HUES64 (cell line): ENCODE measurements at regions not wholly inside any gene's neighbourhood (a gene's known extent, or its start where the extent isn't known, plus 50 kb on each side); places are given as distances from the start of the nearest gene placed in this dataset.

Experiments used
- H3K27ac ChIP-seq: 2 replicates; pipeline ENCODE4 v1.7.0; 2013; ENCODE audit warnings: low read depth, low read length, inconsistent platforms
- H3K27me3 ChIP-seq: 2 replicates; pipeline ENCODE4 v1.6.1; 2013; ENCODE audit warnings: mild to moderate bottlenecking, low read length; ENCODE audit not compliant: insufficient read depth
- H3K36me3 ChIP-seq: 2 replicates; pipeline ENCODE4 v1.6.1; 2013; ENCODE audit warnings: mild to moderate bottlenecking, low read length; ENCODE audit not compliant: insufficient read depth
- H3K4me1 ChIP-seq: 2 replicates; pipeline ENCODE4 v1.6.1; 2013; ENCODE audit warnings: mild to moderate bottlenecking, low read length, moderate library complexity; ENCODE audit not compliant: insufficient read depth
- H3K4me3 ChIP-seq: 2 replicates; pipeline ENCODE4 v1.5.1; 2013; ENCODE audit warnings: mild to moderate bottlenecking, low read length, moderate library complexity
- H3K9ac ChIP-seq: 2 replicates; pipeline ENCODE4 v1.6.1; 2013; ENCODE audit warnings: mild to moderate bottlenecking, low read depth, low read length
- H3K9me3 ChIP-seq: 2 replicates; pipeline ENCODE4 v1.6.1; 2013; ENCODE audit warnings: low read depth, low read length; ENCODE audit not compliant: insufficient read depth
- WGBS: fragments of 150-250, 120-280 bp; methylation state at CpG from one replicate; pipeline ENCODE4 v1.1.7; 2013; ENCODE audit warnings: missing lambda C conversion rate; 5-methylcytosine and 5-hydroxymethylcytosine counted together

- Histone ChIP-seq H3K9me3 (no peaks in the 10 kb centered on the region), H3K4me1 (no peaks in the 10 kb centered on the region), H3K9ac (no peak overlapping the region), H3K4me3 (no peak overlapping the region), H3K27me3 (no peaks in the 10 kb centered on the region), H3K27ac (no peak overlapping the region), H3K36me3 (no peaks in the 10 kb centered on the region)
- 83% methylated on average over 12 of the region's 12 CpGs for WGBS
These were observed 184.2 kb upstream of the FOXQ1 start for GRCh38 chr6:1127597-1128288.

- no peaks in the 10 kb centered on the region for H3K27me3 ChIP-seq
- no peaks in the 10 kb centered on the region for H3K4me1 ChIP-seq
- H3K27ac ChIP-seq, result no peak overlapping the region
- no peak overlapping the region for H3K4me3 ChIP-seq
- no peaks in the 10 kb centered on the region for H3K36me3 ChIP-seq
- no peaks in the 10 kb centered on the region for H3K9me3 ChIP-seq
- 94% methylated on average over 9 of the region's 9 CpGs for WGBS
- no peak overlapping the region for H3K9ac ChIP-seq
These were observed 184.8 kb upstream of the FOXQ1 start for GRCh38 chr6:1127129-1127528.

- H3K27ac ChIP-seq, result no peak overlapping the region
- H3K9ac ChIP-seq, result no peak overlapping the region
- no peaks in the 10 kb centered on the region for H3K4me1 ChIP-seq
- H3K4me3 ChIP-seq, result no peak overlapping the region
- H3K9me3 ChIP-seq, result no peaks in the 10 kb centered on the region
- no peaks in the 10 kb centered on the region; the same call in 1 of the 2 replicates for H3K27me3 ChIP-seq
- H3K36me3 ChIP-seq, result no peaks in the 10 kb centered on the region
- WGBS, result 93% methylated on average over 7 of the region's 7 CpGs
These were observed 185.9 kb upstream of the FOXQ1 start for GRCh38 chr6:1126036-1126435.

- no peaks in the 10 kb centered on the region; the same call in 1 of the 2 replicates for H3K27me3 ChIP-seq
- H3K36me3 ChIP-seq, result no peaks in the 10 kb centered on the region
- no peak overlapping the region for H3K9ac ChIP-seq
- no peaks in the 10 kb centered on the region for H3K4me1 ChIP-seq
- H3K4me3 ChIP-seq, result no peak overlapping the region
- WGBS, result 95% methylated on average over 7 of the region's 8 CpGs
- H3K9me3 ChIP-seq, result no peaks in the 10 kb centered on the region
- no peak overlapping the region for H3K27ac ChIP-seq
These were observed 186.6 kb upstream of the FOXQ1 start for GRCh38 chr6:1125297-1125696.

GRCh38 chr6:1124885-1125284 lies 187.0 kb upstream of the FOXQ1 start:
- 84% methylated on average over 6 of the region's 6 CpGs for WGBS

GRCh38 chr6:1123386-1124375 lies 188.2 kb upstream of the FOXQ1 start:
- Histone ChIP-seq H3K9me3 (no peaks in the 10 kb centered on the region), H3K4me1 (no peaks in the 10 kb centered on the region), H3K9ac (no peak overlapping the region), H3K4me3 (no peak overlapping the region), H3K36me3 (no peaks in the 10 kb centered on the region), H3K27ac (no peak overlapping the region), H3K27me3 (no peaks in the 10 kb centered on the region; the same call in 1 of the 2 replicates)
- WGBS, result 86% methylated on average over 5 of the region's 5 CpGs

More at GRCh38 chr6:1124885-1125284, 187.0 kb upstream of the FOXQ1 start:
- H3K4me3 ChIP-seq, result no peak overlapping the region
- H3K27me3 ChIP-seq, result no peaks in the 10 kb centered on the region; the same call in 1 of the 2 replicates
- H3K27ac ChIP-seq, result no peak overlapping the region
- no peaks in the 10 kb centered on the region for H3K9me3 ChIP-seq
- no peaks in the 10 kb centered on the region for H3K4me1 ChIP-seq
- no peak overlapping the region for H3K9ac ChIP-seq
- no peaks in the 10 kb centered on the region for H3K36me3 ChIP-seq

- no peak overlapping the region for H3K4me3 ChIP-seq
- no peaks in the 10 kb centered on the region; the same call in 1 of the 2 replicates for H3K27me3 ChIP-seq
- 92% methylated on average over 4 of the region's 4 CpGs for WGBS
- no peaks in the 10 kb centered on the region for H3K9me3 ChIP-seq
- H3K27ac ChIP-seq, result no peak overlapping the region
- no peak overlapping the region for H3K9ac ChIP-seq
- H3K36me3 ChIP-seq, result no peaks in the 10 kb centered on the region
- no peaks in the 10 kb centered on the region for H3K4me1 ChIP-seq
These were observed 189.8 kb upstream of the FOXQ1 start for GRCh38 chr6:1122083-1122482.

- H3K27ac ChIP-seq, result no peak overlapping the region
- H3K36me3 ChIP-seq, result no peaks in the 10 kb centered on the region
- no peak overlapping the region for H3K4me3 ChIP-seq
- H3K4me1 ChIP-seq, result no peaks in the 10 kb centered on the region
- no peaks in the 10 kb centered on the region for H3K9me3 ChIP-seq
- H3K9ac ChIP-seq, result no peak overlapping the region
- no peaks in the 10 kb centered on the region; the same call in 1 of the 2 replicates for H3K27me3 ChIP-seq
- WGBS, result 100% methylated on average over 2 of the region's 2 CpGs
These were observed 193.6 kb upstream of the FOXQ1 start for GRCh38 chr6:1118287-1118647.

- Histone ChIP-seq H3K4me3 (no peak overlapping the region), H3K9me3 (no peaks in the 10 kb centered on the region), H3K4me1 (no peaks in the 10 kb centered on the region), H3K27me3 (no peaks in the 10 kb centered on the region; the same call in 1 of the 2 replicates), H3K9ac (no peak overlapping the region), H3K27ac (no peak overlapping the region), H3K36me3 (no peaks in the 10 kb centered on the region)
- WGBS, result 93% methylated on average over 5 of the region's 6 CpGs
These were observed 194.2 kb upstream of the FOXQ1 start for GRCh38 chr6:1117530-1118286.

GRCh38 chr6:1116149-1116548 lies 195.7 kb upstream of the FOXQ1 start:
- no peak overlapping the region for H3K27ac ChIP-seq
- H3K4me3 ChIP-seq, result no peak overlapping the region
- H3K4me1 ChIP-seq, result 0 out of 2 replicates have a peak, but pooled peaks cover under 1% of the 10 kb centered on the region
- H3K27me3 ChIP-seq, result peaks cover 5% of the 10 kb centered on the region
- H3K9ac ChIP-seq, result no peak overlapping the region
- WGBS, result 94% methylated on average over 3 of the region's 3 CpGs
- no peaks in the 10 kb centered on the region for H3K36me3 ChIP-seq
- H3K9me3 ChIP-seq, result no peaks in the 10 kb centered on the region
